Epithelial cell of proximal tubule (primary cell): ENCODE measurements at regions not wholly inside any gene's neighbourhood (a gene's known extent, or its start where the extent isn't known, plus 50 kb on each side); places are given as distances from the start of the nearest gene placed in this dataset.

Source experiments
- DNase-seq: peaks from one replicate; pipeline ENCODE4 v3.0.0-alpha.2; 2011; ENCODE audit warnings: low read depth
- H3K4me3 ChIP-seq: 2 replicates; pipeline ENCODE4 v1.5.1; 2011; ENCODE audit warnings: low read depth, mild to moderate bottlenecking, low read length
- TF ChIP-seq, protein P1 (sequence below): conservative IDR thresholded peaks from 2 replicates; pipeline ENCODE4 v1.5.1; 2012; ENCODE audit warnings: low read depth, mild to moderate bottlenecking, low read length

DNA sequence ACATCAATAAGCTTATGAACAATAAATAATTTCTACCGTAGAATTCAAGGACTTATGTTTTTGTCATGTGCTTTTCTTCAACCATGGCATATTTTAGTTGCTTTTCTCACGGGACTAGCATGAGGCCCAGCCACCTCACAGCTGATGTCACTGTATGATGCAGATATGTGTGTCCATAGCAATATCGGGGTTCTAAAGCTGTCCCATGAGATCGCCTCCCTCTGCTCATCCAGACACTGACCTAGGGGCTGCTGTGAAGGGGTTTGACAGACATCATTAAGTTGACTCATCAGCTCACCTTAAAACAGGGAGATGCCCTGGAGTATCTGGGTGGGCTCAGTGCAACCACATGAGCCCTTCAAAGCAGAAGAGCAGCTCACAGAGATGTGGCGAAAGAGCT lies 210.3 kb upstream of the AJAP1 start:
- no peak overlapping the region for H3K4me3 ChIP-seq
- TF ChIP-seq, protein P1, sequence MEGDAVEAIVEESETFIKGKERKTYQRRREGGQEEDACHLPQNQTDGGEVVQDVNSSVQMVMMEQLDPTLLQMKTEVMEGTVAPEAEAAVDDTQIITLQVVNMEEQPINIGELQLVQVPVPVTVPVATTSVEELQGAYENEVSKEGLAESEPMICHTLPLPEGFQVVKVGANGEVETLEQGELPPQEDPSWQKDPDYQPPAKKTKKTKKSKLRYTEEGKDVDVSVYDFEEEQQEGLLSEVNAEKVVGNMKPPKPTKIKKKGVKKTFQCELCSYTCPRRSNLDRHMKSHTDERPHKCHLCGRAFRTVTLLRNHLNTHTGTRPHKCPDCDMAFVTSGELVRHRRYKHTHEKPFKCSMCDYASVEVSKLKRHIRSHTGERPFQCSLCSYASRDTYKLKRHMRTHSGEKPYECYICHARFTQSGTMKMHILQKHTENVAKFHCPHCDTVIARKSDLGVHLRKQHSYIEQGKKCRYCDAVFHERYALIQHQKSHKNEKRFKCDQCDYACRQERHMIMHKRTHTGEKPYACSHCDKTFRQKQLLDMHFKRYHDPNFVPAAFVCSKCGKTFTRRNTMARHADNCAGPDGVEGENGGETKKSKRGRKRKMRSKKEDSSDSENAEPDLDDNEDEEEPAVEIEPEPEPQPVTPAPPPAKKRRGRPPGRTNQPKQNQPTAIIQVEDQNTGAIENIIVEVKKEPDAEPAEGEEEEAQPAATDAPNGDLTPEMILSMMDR = no peak

DNA sequence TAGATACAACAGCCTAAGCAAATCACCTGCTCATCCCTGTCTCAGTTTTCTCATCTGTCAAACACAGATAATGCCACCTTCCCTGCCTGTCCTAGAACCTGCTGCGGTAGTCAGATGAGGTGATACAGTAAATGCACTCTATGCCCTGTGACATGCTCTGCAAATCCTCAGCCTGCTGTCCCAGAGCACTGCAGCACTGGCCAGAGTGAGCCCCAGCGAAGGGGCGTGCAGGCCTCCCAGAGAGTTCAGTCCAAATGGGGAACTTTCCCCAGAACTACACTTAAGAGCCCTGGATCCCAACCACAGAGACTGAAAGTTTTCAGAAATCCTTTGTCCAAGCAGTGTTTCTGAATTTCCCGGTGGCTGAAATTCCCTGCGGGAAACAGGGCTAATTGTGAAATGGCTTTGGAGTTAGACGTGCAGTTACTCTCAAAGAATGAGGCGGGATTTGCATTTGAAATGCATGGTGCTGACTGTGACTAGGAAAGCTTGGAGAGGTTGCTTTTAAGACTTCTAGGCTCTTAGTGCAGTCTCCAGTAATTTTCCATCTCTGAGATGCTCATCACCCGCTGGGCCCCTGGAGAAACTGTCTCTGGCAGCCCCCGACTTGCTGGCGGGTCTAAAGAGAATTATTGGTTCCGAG lies 206.5 kb upstream of the AJAP1 start:
- TF ChIP-seq, protein P1 = no peak

More for the DNA sequence above, 210.3 kb upstream of the AJAP1 start:
- DNase-seq = no peak

DNA sequence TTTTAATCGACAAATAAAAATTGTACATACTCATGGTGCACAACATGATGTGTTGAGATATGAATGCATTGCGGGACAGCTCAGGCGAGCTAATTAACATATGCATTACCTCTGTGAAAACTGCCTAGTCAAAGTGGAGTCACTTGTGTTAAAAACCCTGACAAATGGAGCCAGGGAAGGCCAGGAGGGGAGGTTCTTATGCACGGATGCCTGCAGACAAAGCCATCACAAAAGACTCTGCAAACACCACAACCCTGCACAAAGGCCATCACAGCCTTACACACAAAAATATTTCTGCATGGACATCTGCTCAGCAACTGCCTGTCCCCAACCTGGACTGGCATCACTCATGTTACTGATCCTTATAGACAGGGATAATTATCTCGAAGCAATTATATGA lies 204.4 kb upstream of the AJAP1 start:
- no peak for DNase-seq
- TF ChIP-seq, protein P1 = no peak
- H3K4me3 ChIP-seq = no peak overlapping the region

More for the DNA sequence above, 206.5 kb upstream of the AJAP1 start:
- DNase-seq = no peak
- H3K4me3 ChIP-seq = no peak overlapping the region

DNA sequence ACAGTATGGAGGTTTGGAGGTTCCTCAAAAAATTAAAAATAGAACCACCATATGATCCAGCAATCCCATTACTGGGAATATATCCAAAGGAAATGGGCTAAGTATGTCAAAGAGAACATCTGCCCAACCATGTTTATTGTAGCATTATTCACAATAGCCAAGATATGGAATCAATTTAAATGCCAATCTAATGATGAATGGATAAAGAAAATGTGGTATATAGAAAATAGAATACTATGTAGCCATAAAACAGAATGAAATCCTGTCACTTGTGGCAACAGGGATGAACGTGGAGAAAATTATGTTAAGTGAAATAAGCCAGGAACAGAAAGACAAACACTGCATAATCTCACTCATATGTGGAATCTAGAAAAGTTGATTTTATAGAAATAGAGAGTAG lies 201.7 kb upstream of the AJAP1 start:
- no peak overlapping the region for H3K4me3 ChIP-seq
- DNase-seq = no peak
- TF ChIP-seq, protein P1 = no peak

DNA sequence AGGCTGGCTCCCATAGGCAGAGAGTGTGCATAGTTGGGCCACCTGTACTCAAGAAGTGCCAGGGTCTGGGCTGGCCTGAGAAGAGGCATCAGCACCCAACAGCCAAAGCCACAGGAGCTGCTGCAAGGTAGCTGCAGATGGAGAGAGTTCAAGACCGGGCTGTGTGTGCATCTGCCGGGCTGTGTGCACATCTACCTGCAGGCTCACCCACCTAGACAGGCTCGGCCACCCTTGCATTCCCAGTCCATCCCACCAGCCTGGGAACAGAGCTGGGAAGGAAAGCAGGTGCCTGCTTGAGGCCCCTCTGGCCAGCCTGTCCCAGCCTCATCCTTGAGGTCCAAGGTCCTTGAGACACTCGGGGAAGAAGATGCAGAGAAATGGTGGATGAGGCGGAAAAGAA lies 194.4 kb upstream of the AJAP1 start:
- no peak overlapping the region for H3K4me3 ChIP-seq
- TF ChIP-seq, protein P1 = no peak
- no peak for DNase-seq

DNA sequence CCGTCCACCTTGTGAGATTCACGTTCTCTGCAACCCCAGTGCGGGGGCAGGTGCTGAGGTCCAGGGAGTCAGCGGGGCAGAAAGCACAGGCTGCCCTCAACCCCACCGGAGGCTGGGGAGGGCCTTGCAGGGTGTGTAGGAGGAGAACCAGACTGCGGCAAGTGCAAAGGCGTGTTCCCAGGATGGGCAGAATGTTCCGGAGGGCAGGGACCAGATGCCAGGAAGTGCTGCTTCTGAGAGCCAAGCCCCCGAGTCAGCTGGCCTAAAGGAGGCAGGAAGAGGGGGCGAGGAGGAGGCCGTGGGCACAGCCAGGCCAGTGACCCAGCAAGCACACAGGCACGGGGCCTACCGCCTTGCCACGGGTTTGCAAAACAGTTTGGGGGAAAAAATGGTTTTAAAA lies 193.8 kb upstream of the AJAP1 start:
- H3K4me3 ChIP-seq = no peak overlapping the region
- DNase-seq = no peak
- TF ChIP-seq, protein P1 = no peak

DNA sequence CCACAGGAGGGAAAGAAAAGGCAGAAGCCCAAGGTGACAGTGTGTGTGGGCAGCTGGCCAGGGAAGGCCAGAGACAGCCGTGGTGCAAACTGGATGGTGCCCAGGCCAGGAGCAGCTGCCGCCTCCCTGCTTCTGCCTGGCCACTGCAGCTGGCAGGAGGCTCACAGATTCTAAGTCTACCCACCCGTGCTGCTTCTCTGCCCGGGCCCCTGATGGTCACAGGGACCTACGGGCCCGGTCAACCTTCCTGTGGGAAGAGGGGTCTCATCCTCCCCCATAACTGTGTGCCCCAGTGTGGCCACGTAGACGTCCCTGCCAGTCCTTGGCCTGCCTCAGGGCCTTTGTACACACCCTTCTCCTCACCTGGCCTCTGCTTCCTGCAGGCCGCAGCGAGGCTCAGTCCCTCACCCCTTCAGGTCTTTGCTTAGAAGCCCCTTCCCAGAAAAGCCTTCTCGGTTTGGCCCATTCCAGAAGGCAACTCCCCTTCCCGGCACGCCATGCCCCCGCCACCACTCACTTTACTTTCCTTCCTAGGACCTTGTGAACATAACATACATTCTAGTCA lies 192.6 kb upstream of the AJAP1 start:
- TF ChIP-seq, protein P1 = no peak
- DNase-seq = no peak
- H3K4me3 ChIP-seq = no peak overlapping the region
